HEK293 (cell line): ENCODE measurements at regions not wholly inside any gene's neighbourhood (a gene's known extent, or its start where the extent isn't known, plus 50 kb on each side); places are given as distances from the start of the nearest gene placed in this dataset.

Source experiments
- CTCF ChIA-PET: fragments of 350-600 bp; formaldehyde crosslinking; extraction: SDS; loops from one replicate; lab custom pipeline; 2021; ENCODE audit warnings: antibody characterized with exemption; lab: Yijun Ruan, JAX
- POLR2A ChIA-PET: fragments of 300-600 bp; formaldehyde crosslinking; extraction: SDS; loops from one replicate; lab custom pipeline; 2020; ENCODE audit warnings: antibody characterized with exemption, inconsistent platforms; lab: Yijun Ruan, JAX
- H3K27ac ChIP-seq: fragments of 200-500 bp; sonication (Bioruptor generic); 2 replicates; pipeline ENCODE4 v1.5.1; 2014; ENCODE audit warnings: low read depth, low read length, control low read depth, inconsistent platforms; ENCODE audit errors: extremely low read depth
- H3K36me3 ChIP-seq, 2 experiments: fragments of 200-500 bp in 1 of 2; sonication (Bioruptor generic) in 1 of 2; 1 replicate in 1 of 2; 2 replicates in 1 of 2; pipeline ENCODE4 v1.5.1; 2014 to 2017; ENCODE audit warnings: inconsistent platforms in 2 of 2, low read length in 2 of 2; ENCODE audit not compliant: control insufficient read depth in 2 of 2, insufficient read depth in 1 of 2
- H3K4me1 ChIP-seq: fragments of 200-500 bp; sonication (Bioruptor generic); 2 replicates; pipeline ENCODE4 v1.5.1; 2014; ENCODE audit warnings: mild to moderate bottlenecking, low read length, inconsistent platforms; ENCODE audit not compliant: control insufficient read depth, insufficient read depth
- H3K4me3 ChIP-seq: 2 replicates; pipeline ENCODE4 v1.5.1; 2011; ENCODE audit warnings: low read depth, mild to moderate bottlenecking, control low read depth, low read length, moderate library complexity
- H3K9me3 ChIP-seq: fragments of 200-500 bp; sonication (Bioruptor generic); 2 replicates; pipeline ENCODE4 v1.5.1; 2014; ENCODE audit warnings: low read depth, low read length, inconsistent platforms; ENCODE audit not compliant: control insufficient read depth, insufficient read depth
- BCL11A ChIP-seq: fragments of 450-650 bp; formaldehyde crosslinking; IDR thresholded peaks from 2 replicates; pipeline ENCODE4 v1.5.1; 2016; ENCODE audit warnings: low read depth, missing biosample characterization, missing genetic modification characterization
- KLF1 ChIP-seq: fragments of 450-650 bp; formaldehyde crosslinking; IDR thresholded peaks from 2 replicates; pipeline ENCODE4 v1.5.1; 2016; ENCODE audit warnings: missing biosample characterization, missing genetic modification characterization
- MYNN ChIP-seq: fragments of 450-650 bp; formaldehyde crosslinking; IDR thresholded peaks from 2 replicates; pipeline ENCODE4 v1.5.1; 2016; ENCODE audit warnings: missing biosample characterization, missing genetic modification characterization, borderline replicate concordance
- RBAK ChIP-seq: fragments of 450-650 bp; formaldehyde crosslinking; IDR thresholded peaks from 2 replicates; pipeline ENCODE4 v1.5.1; 2016; ENCODE audit warnings: missing biosample characterization, missing genetic modification characterization
- WT1 ChIP-seq: fragments of 450-650 bp; formaldehyde crosslinking; IDR thresholded peaks from 2 replicates; pipeline ENCODE4 v1.5.1; 2016; ENCODE audit warnings: missing biosample characterization, missing genetic modification characterization
- ZBTB20 ChIP-seq: fragments of 450-650 bp; formaldehyde crosslinking; IDR thresholded peaks from 2 replicates; pipeline ENCODE4 v1.5.1; 2016; ENCODE audit warnings: missing biosample characterization, missing genetic modification characterization
- ZBTB7A ChIP-seq: fragments of 450-650 bp; formaldehyde crosslinking; IDR thresholded peaks from 2 replicates; pipeline ENCODE4 v1.5.1; 2016; ENCODE audit warnings: low read depth, missing biosample characterization, missing genetic modification characterization
- ZFHX2 ChIP-seq: fragments of 450-650 bp; formaldehyde crosslinking; conservative IDR thresholded peaks from 2 replicates; pipeline ENCODE4 v1.5.1; 2016; ENCODE audit warnings: missing biosample characterization, missing genetic modification characterization
- ZFP41 ChIP-seq: fragments of 450-650 bp; formaldehyde crosslinking; IDR thresholded peaks from 2 replicates; pipeline ENCODE4 v1.5.1; 2016; ENCODE audit warnings: missing biosample characterization, missing genetic modification characterization, borderline replicate concordance
- ZNF133 ChIP-seq: fragments of 450-650 bp; formaldehyde crosslinking; IDR thresholded peaks from 2 replicates; pipeline ENCODE4 v1.5.1; 2016; ENCODE audit warnings: missing biosample characterization, missing genetic modification characterization
- ZNF140 ChIP-seq: fragments of 450-650 bp; formaldehyde crosslinking; IDR thresholded peaks from 2 replicates; pipeline ENCODE4 v1.5.1; 2016; ENCODE audit warnings: missing biosample characterization, missing genetic modification characterization
- ZNF202 ChIP-seq: fragments of 450-650 bp; formaldehyde crosslinking; IDR thresholded peaks from 2 replicates; pipeline ENCODE4 v1.5.1; 2016; ENCODE audit warnings: missing biosample characterization, missing genetic modification characterization, borderline replicate concordance
- ZNF223 ChIP-seq: fragments of 450-650 bp; formaldehyde crosslinking; IDR thresholded peaks from 2 replicates; pipeline ENCODE4 v1.5.1; 2016; ENCODE audit warnings: missing biosample characterization, missing genetic modification characterization
- ZNF23 ChIP-seq: fragments of 450-650 bp; formaldehyde crosslinking; IDR thresholded peaks from 2 replicates; pipeline ENCODE4 v1.5.1; 2016; ENCODE audit warnings: missing biosample characterization, missing genetic modification characterization, borderline replicate concordance
- ZNF37A ChIP-seq: fragments of 450-650 bp; IDR thresholded peaks from 2 replicates; pipeline ENCODE4 v1.5.1; 2018; ENCODE audit warnings: missing biosample characterization, missing genetic modification characterization
- ZNF391 ChIP-seq: fragments of 450-650 bp; formaldehyde crosslinking; IDR thresholded peaks from 2 replicates; pipeline ENCODE4 v1.5.1; 2016; ENCODE audit warnings: low read depth, missing biosample characterization, missing genetic modification characterization, borderline replicate concordance
- ZNF561 ChIP-seq: fragments of 450-650 bp; IDR thresholded peaks from 2 replicates; pipeline ENCODE4 v1.5.1; 2018; ENCODE audit warnings: missing biosample characterization, missing genetic modification characterization, borderline replicate concordance
- ZNF621 ChIP-seq: fragments of 450-650 bp; formaldehyde crosslinking; IDR thresholded peaks from 2 replicates; pipeline ENCODE4 v1.5.1; 2017; ENCODE audit warnings: missing biosample characterization, missing genetic modification characterization
- ZNF654 ChIP-seq: fragments of 450-650 bp; formaldehyde crosslinking; IDR thresholded peaks from 2 replicates; pipeline ENCODE4 v1.5.1; 2016; ENCODE audit warnings: low read depth, missing biosample characterization, missing genetic modification characterization
- ZNF837 ChIP-seq: fragments of 450-650 bp; formaldehyde crosslinking; IDR thresholded peaks from 2 replicates; pipeline ENCODE4 v1.5.1; 2016; ENCODE audit warnings: missing biosample characterization, missing genetic modification characterization
- ZXDB ChIP-seq: fragments of 450-650 bp; formaldehyde crosslinking; IDR thresholded peaks from 2 replicates; pipeline ENCODE4 v1.5.1; 2016; ENCODE audit warnings: missing biosample characterization, missing genetic modification characterization
- TF ChIP-seq, protein P1 (sequence below): fragments of 450-650 bp; formaldehyde crosslinking; IDR thresholded peaks from 2 replicates; pipeline ENCODE4; 2016; ENCODE audit warnings: missing biosample characterization, missing genetic modification characterization
- TF ChIP-seq, protein P2 (sequence below): fragments of 450-650 bp; formaldehyde crosslinking; optimal IDR thresholded peaks from 2 replicates; pipeline ENCODE3; 2016; ENCODE audit warnings: missing biosample characterization, mild to moderate bottlenecking, missing genetic modification characterization
- TF ChIP-seq, protein P3 (sequence below): fragments of 450-650 bp; formaldehyde crosslinking; IDR thresholded peaks from 2 replicates; pipeline ENCODE4 v1.5.1; 2017; ENCODE audit warnings: missing biosample characterization, missing genetic modification characterization
- TF ChIP-seq, protein P4 (sequence below): fragments of 450-650 bp; formaldehyde crosslinking; IDR thresholded peaks from 2 replicates; pipeline ENCODE4 v1.5.0; 2017; ENCODE audit warnings: missing biosample characterization, missing genetic modification characterization, borderline replicate concordance
- TF ChIP-seq, protein P5 (sequence below): fragments of 450-650 bp; formaldehyde crosslinking; IDR thresholded peaks from 2 replicates; pipeline ENCODE4 v1.5.1; 2016; ENCODE audit warnings: missing biosample characterization, missing genetic modification characterization, low read depth

DNA sequence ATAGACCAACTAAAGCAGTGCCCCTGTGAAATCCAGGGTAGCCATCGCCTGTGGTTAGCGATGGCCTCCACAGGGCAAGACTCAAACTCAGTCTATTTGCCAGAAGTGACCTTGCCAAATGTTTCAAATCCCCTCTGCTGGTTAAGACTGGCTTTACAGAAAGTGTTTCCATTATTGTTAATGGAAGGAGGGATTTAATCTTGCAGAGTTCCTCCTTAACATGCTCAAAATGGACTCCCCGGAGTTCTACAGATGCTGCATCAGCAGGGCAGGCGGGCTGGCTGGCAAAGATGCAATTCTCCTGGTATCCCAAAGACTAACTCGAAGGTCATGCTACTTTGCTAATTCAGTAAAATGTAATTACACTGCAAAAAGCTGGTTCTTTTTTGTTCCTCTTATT is 313.0 kb upstream of the SLC7A11 start:
- TF ChIP-seq, protein P1, sequence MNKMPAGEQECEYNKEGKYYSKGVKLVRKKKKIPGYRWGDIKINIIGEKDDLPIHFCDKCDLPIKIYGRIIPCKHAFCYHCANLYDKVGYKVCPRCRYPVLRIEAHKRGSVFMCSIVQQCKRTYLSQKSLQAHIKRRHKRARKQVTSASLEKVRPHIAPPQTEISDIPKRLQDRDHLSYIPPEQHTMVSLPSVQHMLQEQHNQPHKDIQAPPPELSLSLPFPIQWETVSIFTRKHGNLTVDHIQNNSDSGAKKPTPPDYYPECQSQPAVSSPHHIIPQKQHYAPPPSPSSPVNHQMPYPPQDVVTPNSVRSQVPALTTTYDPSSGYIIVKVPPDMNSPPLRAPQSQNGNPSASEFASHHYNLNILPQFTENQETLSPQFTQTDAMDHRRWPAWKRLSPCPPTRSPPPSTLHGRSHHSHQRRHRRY (tag by site-specific recombination), result no peak
- TF ChIP-seq ZNF133, result no peak
- TF ChIP-seq RBAK (tag by site-specific recombination), result no peak
- TF ChIP-seq ZNF561 (tag by site-specific recombination), result no peak
- no peak for TF ChIP-seq ZXDB (tag by site-specific recombination)
- no peak for TF ChIP-seq BCL11A (tag by site-specific recombination)
- TF ChIP-seq, protein P2, sequence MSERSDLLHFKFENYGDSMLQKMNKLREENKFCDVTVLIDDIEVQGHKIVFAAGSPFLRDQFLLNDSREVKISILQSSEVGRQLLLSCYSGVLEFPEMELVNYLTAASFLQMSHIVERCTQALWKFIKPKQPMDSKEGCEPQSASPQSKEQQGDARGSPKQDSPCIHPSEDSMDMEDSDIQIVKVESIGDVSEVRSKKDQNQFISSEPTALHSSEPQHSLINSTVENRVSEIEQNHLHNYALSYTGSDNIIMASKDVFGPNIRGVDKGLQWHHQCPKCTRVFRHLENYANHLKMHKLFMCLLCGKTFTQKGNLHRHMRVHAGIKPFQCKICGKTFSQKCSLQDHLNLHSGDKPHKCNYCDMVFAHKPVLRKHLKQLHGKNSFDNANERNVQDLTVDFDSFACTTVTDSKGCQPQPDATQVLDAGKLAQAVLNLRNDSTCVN (tag by site-specific recombination), result no peak
- no peak for TF ChIP-seq ZNF23 (tag by site-specific recombination)
- TF ChIP-seq ZNF621 (tag by site-specific recombination), result no peak
- TF ChIP-seq ZNF837 (tag by site-specific recombination), result no peak
- no peak for TF ChIP-seq MYNN (tag by site-specific recombination)
- no peak for TF ChIP-seq ZNF391 (tag by site-specific recombination)
- TF ChIP-seq ZNF223, result no peak
- no peak for TF ChIP-seq ZNF37A (tag by site-specific recombination)
- Histone ChIP-seq H3K4me3 (no peak overlapping the region), H3K36me3 (no peaks in the 10 kb centered on the region), H3K4me1 (no peaks in the 10 kb centered on the region), H3K9me3 (no peaks in the 10 kb centered on the region), H3K27ac (no peak overlapping the region)
- ChIA-PET CTCF (interaction anchor here (0.6 to 1.2 kb wide), 3 partner anchors 23 to 520 kb away, joined by 3 to 5 read pairs (median 3); no protein-coding TSS in a partner anchor), POLR2A (no interaction called here)

DNA sequence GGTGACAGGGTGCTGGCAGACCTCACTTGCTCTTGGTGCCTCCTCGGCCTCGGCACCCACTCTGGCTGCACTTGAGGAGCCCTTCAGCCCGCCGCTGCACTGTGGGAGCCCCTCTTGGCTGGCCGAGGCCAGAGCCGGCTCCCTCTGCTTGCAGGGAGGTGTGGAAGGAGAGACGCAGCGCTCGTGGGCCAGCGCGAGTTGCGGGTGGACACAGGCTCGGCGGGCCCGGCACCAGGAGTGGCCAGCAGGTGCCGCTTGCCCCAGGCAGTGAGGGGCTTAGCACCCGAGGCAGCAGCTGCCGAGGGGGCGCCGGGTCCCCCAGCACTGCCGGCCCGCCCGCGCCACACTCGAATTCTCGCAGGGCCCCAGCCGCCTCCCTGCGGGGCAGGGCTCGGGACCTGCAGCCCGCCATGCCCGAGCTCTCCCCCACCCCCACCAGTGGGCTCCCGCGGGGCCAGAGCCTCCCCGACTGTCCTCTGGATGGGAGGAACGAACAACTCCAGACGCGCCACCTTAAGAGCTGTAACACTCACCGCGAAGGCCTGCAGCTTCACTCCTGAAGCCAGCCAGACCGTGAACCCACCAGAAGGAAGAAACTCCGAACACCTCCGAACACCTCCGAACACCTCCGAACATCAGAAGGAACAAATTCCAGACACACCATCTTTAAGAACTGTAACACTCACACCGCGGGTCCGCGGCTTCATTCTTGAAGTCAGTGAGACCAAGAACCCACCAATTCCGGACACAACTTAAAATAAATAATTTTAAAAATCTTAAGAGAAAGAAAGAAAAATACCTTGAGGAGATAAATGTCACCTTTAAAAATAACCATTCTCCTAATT is 311.1 kb upstream of the SLC7A11 start:
- H3K4me1 ChIP-seq, result no peaks in the 10 kb centered on the region
- H3K9me3 ChIP-seq, result no peaks in the 10 kb centered on the region
- TF ChIP-seq, protein P3, sequence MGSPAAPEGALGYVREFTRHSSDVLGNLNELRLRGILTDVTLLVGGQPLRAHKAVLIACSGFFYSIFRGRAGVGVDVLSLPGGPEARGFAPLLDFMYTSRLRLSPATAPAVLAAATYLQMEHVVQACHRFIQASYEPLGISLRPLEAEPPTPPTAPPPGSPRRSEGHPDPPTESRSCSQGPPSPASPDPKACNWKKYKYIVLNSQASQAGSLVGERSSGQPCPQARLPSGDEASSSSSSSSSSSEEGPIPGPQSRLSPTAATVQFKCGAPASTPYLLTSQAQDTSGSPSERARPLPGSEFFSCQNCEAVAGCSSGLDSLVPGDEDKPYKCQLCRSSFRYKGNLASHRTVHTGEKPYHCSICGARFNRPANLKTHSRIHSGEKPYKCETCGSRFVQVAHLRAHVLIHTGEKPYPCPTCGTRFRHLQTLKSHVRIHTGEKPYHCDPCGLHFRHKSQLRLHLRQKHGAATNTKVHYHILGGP (tag by site-specific recombination), result no peak
- no peak for TF ChIP-seq ZFP41
- TF ChIP-seq ZFHX2 (tag by site-specific recombination), result no peak
- TF ChIP-seq KLF1 (tag by site-specific recombination), result no peak
- no peak for TF ChIP-seq ZNF140 (tag by site-specific recombination)
- no peak for TF ChIP-seq ZNF133
- TF ChIP-seq, protein P4, sequence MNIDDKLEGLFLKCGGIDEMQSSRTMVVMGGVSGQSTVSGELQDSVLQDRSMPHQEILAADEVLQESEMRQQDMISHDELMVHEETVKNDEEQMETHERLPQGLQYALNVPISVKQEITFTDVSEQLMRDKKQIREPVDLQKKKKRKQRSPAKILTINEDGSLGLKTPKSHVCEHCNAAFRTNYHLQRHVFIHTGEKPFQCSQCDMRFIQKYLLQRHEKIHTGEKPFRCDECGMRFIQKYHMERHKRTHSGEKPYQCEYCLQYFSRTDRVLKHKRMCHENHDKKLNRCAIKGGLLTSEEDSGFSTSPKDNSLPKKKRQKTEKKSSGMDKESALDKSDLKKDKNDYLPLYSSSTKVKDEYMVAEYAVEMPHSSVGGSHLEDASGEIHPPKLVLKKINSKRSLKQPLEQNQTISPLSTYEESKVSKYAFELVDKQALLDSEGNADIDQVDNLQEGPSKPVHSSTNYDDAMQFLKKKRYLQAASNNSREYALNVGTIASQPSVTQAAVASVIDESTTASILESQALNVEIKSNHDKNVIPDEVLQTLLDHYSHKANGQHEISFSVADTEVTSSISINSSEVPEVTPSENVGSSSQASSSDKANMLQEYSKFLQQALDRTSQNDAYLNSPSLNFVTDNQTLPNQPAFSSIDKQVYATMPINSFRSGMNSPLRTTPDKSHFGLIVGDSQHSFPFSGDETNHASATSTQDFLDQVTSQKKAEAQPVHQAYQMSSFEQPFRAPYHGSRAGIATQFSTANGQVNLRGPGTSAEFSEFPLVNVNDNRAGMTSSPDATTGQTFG, result no peak
- TF ChIP-seq, protein P5, sequence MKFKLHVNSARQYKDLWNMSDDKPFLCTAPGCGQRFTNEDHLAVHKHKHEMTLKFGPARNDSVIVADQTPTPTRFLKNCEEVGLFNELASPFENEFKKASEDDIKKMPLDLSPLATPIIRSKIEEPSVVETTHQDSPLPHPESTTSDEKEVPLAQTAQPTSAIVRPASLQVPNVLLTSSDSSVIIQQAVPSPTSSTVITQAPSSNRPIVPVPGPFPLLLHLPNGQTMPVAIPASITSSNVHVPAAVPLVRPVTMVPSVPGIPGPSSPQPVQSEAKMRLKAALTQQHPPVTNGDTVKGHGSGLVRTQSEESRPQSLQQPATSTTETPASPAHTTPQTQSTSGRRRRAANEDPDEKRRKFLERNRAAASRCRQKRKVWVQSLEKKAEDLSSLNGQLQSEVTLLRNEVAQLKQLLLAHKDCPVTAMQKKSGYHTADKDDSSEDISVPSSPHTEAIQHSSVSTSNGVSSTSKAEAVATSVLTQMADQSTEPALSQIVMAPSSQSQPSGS, result no peak
- no peak for TF ChIP-seq ZBTB7A
- no peak for TF ChIP-seq WT1 (tag by site-specific recombination)
- TF ChIP-seq ZBTB20 (tag by site-specific recombination), result no peak
- TF ChIP-seq ZNF202 (tag by site-specific recombination), result no peak
- no peak for TF ChIP-seq ZNF654
- TF ChIP-seq RBAK (tag by site-specific recombination), result no peak
- TF ChIP-seq, all 188 proteins: peak for 0
- Histone ChIP-seq H3K36me3 (no peaks in the 10 kb centered on the region), H3K27ac (no peak overlapping the region), H3K4me3 (no peak overlapping the region)
- ChIA-PET POLR2A (no interaction called here), CTCF (no interaction called here)
